Fibroblast of lung (primary cell): ENCODE measurements at regions not wholly inside any gene's neighbourhood (a gene's known extent, or its start where the extent isn't known, plus 50 kb on each side); places are given as distances from the start of the nearest gene placed in this dataset.
"Not testable (repeated sequence)": the region's sequence is repeated elsewhere in the genome, so short reads cannot be mapped to it uniquely, and the experiment has no call there.

Experiments
- DNase-seq, 2 donors: peaks; one replicate each; pipeline versions ENCODE4 v3.0.0 to v3.0.0-alpha.2; 2010; ENCODE audit warnings: low read depth in 2 of 2
- H2AFZ ChIP-seq: 2 replicates; pipeline ENCODE4 v1.5.1; 2012; ENCODE audit warnings: low read length, control low read depth, inconsistent platforms
- H3K27ac ChIP-seq: 2 replicates; pipeline ENCODE4 v1.5.1; 2011; ENCODE audit warnings: low read length, control low read depth; ENCODE audit not compliant: insufficient read depth
- H3K27me3 ChIP-seq: 2 replicates; pipeline ENCODE4 v1.5.1; 2011; ENCODE audit warnings: mild to moderate bottlenecking, low read length; ENCODE audit not compliant: control insufficient read depth, insufficient read depth
- H3K36me3 ChIP-seq: 2 replicates; pipeline ENCODE4 v1.5.1; 2011; ENCODE audit warnings: low read length; ENCODE audit not compliant: control insufficient read depth, insufficient read depth
- H3K4me1 ChIP-seq: 2 replicates; pipeline ENCODE4 v1.5.1; 2011; ENCODE audit warnings: low read length; ENCODE audit not compliant: control insufficient read depth, insufficient read depth; ENCODE audit errors: extremely low read depth
- H3K4me2 ChIP-seq: 2 replicates; pipeline ENCODE4 v1.5.1; 2011; ENCODE audit warnings: low read length, control low read depth; ENCODE audit not compliant: insufficient read depth; ENCODE audit errors: extremely low read depth
- H3K4me3 ChIP-seq, 4 experiments: fragments of 200-600 bp in 1 of 4; sonication (generic) in 1 of 4; replicated peaks in 1 of 4; 2 replicates each; pipeline ENCODE4 v1.5.1; 2011 to 2016; ENCODE audit warnings: low read length in 4 of 4, low read depth in 3 of 4, mild to moderate bottlenecking in 3 of 4, control low read depth in 2 of 4, inconsistent platforms in 1 of 4, mixed read lengths in 1 of 4; ENCODE audit not compliant: insufficient read depth in 1 of 4; ENCODE audit errors: control extremely low read depth in 1 of 4
- H3K79me2 ChIP-seq: 2 replicates; pipeline ENCODE4 v1.5.1; 2012; ENCODE audit warnings: mild to moderate bottlenecking, low read length, inconsistent platforms; ENCODE audit not compliant: control insufficient read depth, insufficient read depth
- H3K9ac ChIP-seq: 2 replicates; pipeline ENCODE4 v1.5.1; 2011; ENCODE audit warnings: mild to moderate bottlenecking, low read length, control low read depth; ENCODE audit not compliant: insufficient read depth
- H3K9me3 ChIP-seq: 2 replicates; pipeline ENCODE4 v1.5.1; 2012; ENCODE audit warnings: low read depth, low read length; ENCODE audit not compliant: control insufficient read depth, insufficient read depth
- H4K20me1 ChIP-seq: 2 replicates; pipeline ENCODE4 v1.5.1; 2011; ENCODE audit warnings: low read length; ENCODE audit not compliant: control insufficient read depth, insufficient read depth; ENCODE audit errors: extremely low read depth
- CTCF ChIP-seq, 2 donors: IDR thresholded peaks in 1 of 2; conservative IDR thresholded peaks in 1 of 2; 1 replicate in 1 of 2; 2 replicates in 1 of 2; pipeline ENCODE4 v1.5.1; 2011 to 2012; ENCODE audit warnings: low read length in 2 of 2, control low read depth in 1 of 2, inconsistent platforms in 1 of 2, low read depth in 1 of 2, mild to moderate bottlenecking in 1 of 2
- EZH2 ChIP-seq: IDR thresholded peaks from 2 replicates; pipeline ENCODE4 v1.5.1; 2012; ENCODE audit warnings: low read length, control low read depth, mild to moderate bottlenecking; ENCODE audit errors: missing control alignments

GRCh38 chr3:3353153-3353552 is 173.7 kb upstream of the CRBN start:
- TF ChIP-seq EZH2 (no peak), CTCF (conservative IDR thresholded peaks at IDR 0.05 in 1 of 2, IDR thresholded peaks at IDR 0.05 in 1 of 2; ENCODE audit: low read depth in 1 of 2, low read length in 2 of 2) (no peak)
- no peaks in the 10 kb centered on the region for H4K20me1 ChIP-seq
- H3K27ac ChIP-seq: no peak overlapping the region
- no peak overlapping the region for H3K4me2 ChIP-seq
- DNase-seq: no peak
- no peaks in the 10 kb centered on the region for H3K36me3 ChIP-seq
- H3K4me3 ChIP-seq: no peak overlapping the region
- no peak overlapping the region for H2AFZ ChIP-seq
- no peaks in the 10 kb centered on the region for H3K27me3 ChIP-seq
- H3K9ac ChIP-seq: no peak overlapping the region
- no peaks in the 10 kb centered on the region for H3K79me2 ChIP-seq
- no peaks in the 10 kb centered on the region for H3K4me1 ChIP-seq
- H3K9me3 ChIP-seq: no peaks in the 10 kb centered on the region

GRCh38 chr3:3351226-3351625 is 171.7 kb upstream of the CRBN start:
- Histone ChIP-seq H3K9ac (no peak overlapping the region), H4K20me1 (no peaks in the 10 kb centered on the region), H3K79me2 (no peaks in the 10 kb centered on the region), H3K27ac (no peak overlapping the region), H3K36me3 (no peaks in the 10 kb centered on the region), H3K4me2 (no peak overlapping the region), H3K27me3 (no peaks in the 10 kb centered on the region), H3K9me3 (no peaks in the 10 kb centered on the region), H2AFZ (no peak overlapping the region), H3K4me1 (no peaks in the 10 kb centered on the region), H3K4me3 (no peak overlapping the region)
- TF ChIP-seq EZH2: no peak
- no peak for TF ChIP-seq CTCF (conservative IDR thresholded peaks at IDR 0.05 in 1 of 2, IDR thresholded peaks at IDR 0.05 in 1 of 2; ENCODE audit: low read depth in 1 of 2, low read length in 2 of 2)
- DNase-seq: no peak

GRCh38 chr3:3347056-3347455 is 167.6 kb upstream of the CRBN start:
- not testable (repeated sequence) for DNase-seq, H3K9ac ChIP-seq, H3K79me2 ChIP-seq, H3K27ac ChIP-seq, H3K4me3 ChIP-seq, H3K27me3 ChIP-seq, H4K20me1 ChIP-seq, H3K4me1 ChIP-seq, H3K9me3 ChIP-seq, H2AFZ ChIP-seq, H3K36me3 ChIP-seq, H3K4me2 ChIP-seq

GRCh38 chr3:3346556-3346955 is 167.1 kb upstream of the CRBN start:
- Histone ChIP-seq H3K36me3 (no peaks in the 10 kb centered on the region), H3K4me3 (no peak overlapping the region), H3K27ac (no peak overlapping the region), H3K79me2 (no peaks in the 10 kb centered on the region), H2AFZ (no peak overlapping the region), H3K4me1 (no peaks in the 10 kb centered on the region), H3K9ac (no peak overlapping the region), H3K4me2 (no peak overlapping the region), H3K27me3 (no peaks in the 10 kb centered on the region), H4K20me1 (no peaks in the 10 kb centered on the region), H3K9me3 (no peaks in the 10 kb centered on the region)
- TF ChIP-seq CTCF (conservative IDR thresholded peaks at IDR 0.05 in 1 of 2, IDR thresholded peaks at IDR 0.05 in 1 of 2; ENCODE audit: low read depth in 1 of 2, low read length in 2 of 2) (no peak), EZH2 (no peak)
- no peak for DNase-seq
